ENCODE measurements at regions not wholly inside any gene's neighbourhood (a gene's known extent, or its start where the extent isn't known, plus 50 kb on each side); places are given as distances from the start of the nearest gene placed in this dataset.
"Not testable (repeated sequence)": the region's sequence is repeated elsewhere in the genome, so short reads cannot be mapped to it uniquely, and the experiment has no call there.

DNA sequence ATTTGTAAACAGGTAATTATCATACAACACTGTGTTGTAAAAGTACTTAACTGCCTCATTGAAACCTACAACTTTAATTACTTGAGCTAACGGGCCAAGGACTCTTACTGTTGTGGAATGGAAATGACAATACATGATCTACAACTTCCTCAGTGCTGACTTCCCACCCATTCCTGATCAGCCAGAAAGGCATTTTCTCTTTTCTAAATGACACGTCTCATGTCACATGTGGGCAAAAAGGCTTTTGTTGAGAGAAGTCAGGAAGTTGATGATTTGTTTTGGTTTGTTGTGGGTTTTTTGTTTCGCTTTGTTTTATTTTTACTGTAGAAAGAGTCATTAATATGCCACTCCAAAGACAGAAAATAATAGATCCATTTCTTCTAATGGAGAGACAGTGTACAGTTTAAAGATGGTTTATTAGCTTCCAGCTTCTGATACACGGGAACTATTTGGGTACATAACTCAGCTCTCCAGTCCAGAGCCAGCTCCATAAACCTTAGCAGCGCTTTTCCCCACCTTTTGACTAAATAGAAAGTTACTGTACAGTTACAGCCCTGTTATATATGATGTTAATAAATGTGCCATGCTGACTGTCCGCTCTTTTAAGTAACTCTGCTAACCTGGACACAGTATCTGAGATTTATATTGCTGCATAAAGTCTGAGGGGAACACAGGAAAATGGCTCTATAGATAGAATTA, 509.4 kb upstream of the API5 start:
- no peak for DNase-seq (ENCODE audit: low spot score)
- TF ChIP-seq, protein P1, sequence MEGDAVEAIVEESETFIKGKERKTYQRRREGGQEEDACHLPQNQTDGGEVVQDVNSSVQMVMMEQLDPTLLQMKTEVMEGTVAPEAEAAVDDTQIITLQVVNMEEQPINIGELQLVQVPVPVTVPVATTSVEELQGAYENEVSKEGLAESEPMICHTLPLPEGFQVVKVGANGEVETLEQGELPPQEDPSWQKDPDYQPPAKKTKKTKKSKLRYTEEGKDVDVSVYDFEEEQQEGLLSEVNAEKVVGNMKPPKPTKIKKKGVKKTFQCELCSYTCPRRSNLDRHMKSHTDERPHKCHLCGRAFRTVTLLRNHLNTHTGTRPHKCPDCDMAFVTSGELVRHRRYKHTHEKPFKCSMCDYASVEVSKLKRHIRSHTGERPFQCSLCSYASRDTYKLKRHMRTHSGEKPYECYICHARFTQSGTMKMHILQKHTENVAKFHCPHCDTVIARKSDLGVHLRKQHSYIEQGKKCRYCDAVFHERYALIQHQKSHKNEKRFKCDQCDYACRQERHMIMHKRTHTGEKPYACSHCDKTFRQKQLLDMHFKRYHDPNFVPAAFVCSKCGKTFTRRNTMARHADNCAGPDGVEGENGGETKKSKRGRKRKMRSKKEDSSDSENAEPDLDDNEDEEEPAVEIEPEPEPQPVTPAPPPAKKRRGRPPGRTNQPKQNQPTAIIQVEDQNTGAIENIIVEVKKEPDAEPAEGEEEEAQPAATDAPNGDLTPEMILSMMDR (IDR thresholded peaks at IDR 0.05), result no peak
- no peaks in the 10 kb centered on the region for H3K27me3 ChIP-seq
- H3K4me1 ChIP-seq, result no peaks in the 10 kb centered on the region
- no peak overlapping the region for H3K27ac ChIP-seq
- no peaks in the 10 kb centered on the region for H3K36me3 ChIP-seq
- H3K9me3 ChIP-seq, result no peaks in the 10 kb centered on the region
- no peak overlapping the region for H3K4me3 ChIP-seq

- DNase-seq (ENCODE audit: low spot score), result no peak
- Histone ChIP-seq H3K4me3 (no peak overlapping the region), H3K27me3 (no peaks in the 10 kb centered on the region), H3K27ac (no peak overlapping the region), H3K4me1 (no peaks in the 10 kb centered on the region), H3K36me3 (no peaks in the 10 kb centered on the region), H3K9me3 (no peaks in the 10 kb centered on the region)
- TF ChIP-seq, protein P1 (IDR thresholded peaks at IDR 0.05), result no peak
These were observed 505.6 kb upstream of the API5 start for GRCh38 chr11:42806191-42806590.

- no peak overlapping the region for H3K4me3 ChIP-seq
- TF ChIP-seq, protein P1 (IDR thresholded peaks at IDR 0.05), result no peak
- no peaks in the 10 kb centered on the region for H3K27me3 ChIP-seq
- no peak overlapping the region for H3K27ac ChIP-seq
- H3K36me3 ChIP-seq, result no peaks in the 10 kb centered on the region
- no peaks in the 10 kb centered on the region for H3K4me1 ChIP-seq
- no peak for DNase-seq (ENCODE audit: low spot score)
- no peaks in the 10 kb centered on the region for H3K9me3 ChIP-seq
These were observed 499.4 kb upstream of the API5 start for GRCh38 chr11:42812361-42812760.

DNA sequence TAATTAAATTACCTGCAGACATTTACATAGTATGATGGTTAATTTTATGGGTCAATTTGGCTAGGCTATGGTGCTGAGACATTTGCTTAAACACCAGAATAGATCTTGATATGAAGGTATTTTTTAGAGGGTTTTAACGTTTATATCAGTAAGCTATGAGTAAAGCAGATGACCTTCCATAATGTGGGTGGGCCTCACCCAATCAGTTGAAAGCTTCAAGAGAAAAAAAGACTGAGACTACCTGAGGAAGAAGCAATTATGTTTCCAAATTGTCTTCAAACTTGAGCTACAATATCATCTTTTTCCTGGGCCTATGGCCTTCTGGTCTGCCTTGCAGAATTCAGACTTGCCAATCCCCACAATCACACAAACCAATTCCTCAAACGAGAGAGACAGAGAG, 498.8 kb upstream of the API5 start:
- H3K27me3 ChIP-seq, result no peaks in the 10 kb centered on the region
- no peaks in the 10 kb centered on the region for H3K4me1 ChIP-seq
- H3K9me3 ChIP-seq, result no peaks in the 10 kb centered on the region
- TF ChIP-seq, protein P1 (IDR thresholded peaks at IDR 0.05), result no peak
- no peak for DNase-seq (ENCODE audit: low spot score)
- no peaks in the 10 kb centered on the region for H3K36me3 ChIP-seq
- H3K27ac ChIP-seq, result no peak overlapping the region
- H3K4me3 ChIP-seq, result no peak overlapping the region

DNA sequence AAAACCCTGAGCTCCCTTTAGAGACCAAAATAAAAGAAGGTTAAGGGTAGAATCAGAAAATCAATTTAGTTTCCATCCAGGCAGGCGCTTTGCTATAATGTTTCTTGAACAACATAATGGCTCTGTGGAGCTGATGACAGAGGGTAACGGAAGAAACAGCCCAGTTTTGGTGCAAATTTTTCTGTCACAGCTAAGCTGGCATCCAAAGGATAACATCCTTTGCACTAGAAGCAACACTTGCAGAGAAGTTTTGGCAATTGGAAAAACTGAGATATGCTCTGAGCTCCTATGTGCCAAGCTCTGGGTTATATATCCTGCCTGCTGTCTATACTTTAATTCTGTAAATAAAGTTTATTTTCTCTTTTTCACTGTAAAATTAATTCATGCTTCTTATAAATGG, 495.3 kb upstream of the API5 start:
- TF ChIP-seq, protein P1 (IDR thresholded peaks at IDR 0.05), result no peak
- no peaks in the 10 kb centered on the region for H3K4me1 ChIP-seq
- H3K27me3 ChIP-seq, result no peaks in the 10 kb centered on the region
- DNase-seq (ENCODE audit: low spot score), result no peak
- no peaks in the 10 kb centered on the region for H3K9me3 ChIP-seq
- no peaks in the 10 kb centered on the region for H3K36me3 ChIP-seq
- no peak overlapping the region for H3K27ac ChIP-seq
- H3K4me3 ChIP-seq, result no peak overlapping the region

- Histone ChIP-seq H3K4me3 (no peak overlapping the region), H3K27ac (no peak overlapping the region), H3K4me1 (no peaks in the 10 kb centered on the region)
These were observed 492.7 kb upstream of the API5 start for GRCh38 chr11:42819126-42819525.

GRCh38 chr11:42822188-42822587, 489.6 kb upstream of the API5 start:
- not testable (repeated sequence) for H3K27me3 ChIP-seq; DNase-seq (ENCODE audit: low spot score); H3K4me3 ChIP-seq; H3K27ac ChIP-seq; H3K36me3 ChIP-seq; H3K9me3 ChIP-seq; H3K4me1 ChIP-seq

More at GRCh38 chr11:42819126-42819525, 492.7 kb upstream of the API5 start:
- no peaks in the 10 kb centered on the region for H3K36me3 ChIP-seq
- no peaks in the 10 kb centered on the region for H3K9me3 ChIP-seq
- no peak for DNase-seq (ENCODE audit: low spot score)
- TF ChIP-seq, protein P1 (IDR thresholded peaks at IDR 0.05), result no peak
- H3K27me3 ChIP-seq, result no peaks in the 10 kb centered on the region
